ENCODE measurements at regions not wholly inside any gene's neighbourhood (a gene's known extent, or its start where the extent isn't known, plus 50 kb on each side); places are given as distances from the start of the nearest gene placed in this dataset.

DNA sequence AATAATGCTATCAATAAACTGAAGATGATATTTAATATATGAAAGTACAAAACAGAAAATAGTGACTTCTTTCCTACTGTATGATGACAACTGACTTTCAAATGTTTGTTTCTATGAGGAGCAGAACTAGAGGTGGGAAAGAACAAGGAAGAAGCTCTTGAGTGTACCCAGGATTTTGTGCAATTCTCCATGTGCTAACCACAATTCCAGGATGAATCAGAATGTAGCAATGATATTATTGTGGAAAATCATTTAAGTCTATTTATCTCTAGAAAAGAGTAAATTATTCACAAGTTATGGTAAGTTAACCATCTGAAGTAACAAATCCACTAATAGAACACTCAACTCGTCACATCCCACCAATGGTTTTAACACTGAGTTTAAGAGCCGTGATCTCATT is 324.1 kb upstream of the EMCN start:
- TF ChIP-seq POLR2A (IDR thresholded peaks at IDR 0.05) = no peak
- TF ChIP-seq, protein P1, sequence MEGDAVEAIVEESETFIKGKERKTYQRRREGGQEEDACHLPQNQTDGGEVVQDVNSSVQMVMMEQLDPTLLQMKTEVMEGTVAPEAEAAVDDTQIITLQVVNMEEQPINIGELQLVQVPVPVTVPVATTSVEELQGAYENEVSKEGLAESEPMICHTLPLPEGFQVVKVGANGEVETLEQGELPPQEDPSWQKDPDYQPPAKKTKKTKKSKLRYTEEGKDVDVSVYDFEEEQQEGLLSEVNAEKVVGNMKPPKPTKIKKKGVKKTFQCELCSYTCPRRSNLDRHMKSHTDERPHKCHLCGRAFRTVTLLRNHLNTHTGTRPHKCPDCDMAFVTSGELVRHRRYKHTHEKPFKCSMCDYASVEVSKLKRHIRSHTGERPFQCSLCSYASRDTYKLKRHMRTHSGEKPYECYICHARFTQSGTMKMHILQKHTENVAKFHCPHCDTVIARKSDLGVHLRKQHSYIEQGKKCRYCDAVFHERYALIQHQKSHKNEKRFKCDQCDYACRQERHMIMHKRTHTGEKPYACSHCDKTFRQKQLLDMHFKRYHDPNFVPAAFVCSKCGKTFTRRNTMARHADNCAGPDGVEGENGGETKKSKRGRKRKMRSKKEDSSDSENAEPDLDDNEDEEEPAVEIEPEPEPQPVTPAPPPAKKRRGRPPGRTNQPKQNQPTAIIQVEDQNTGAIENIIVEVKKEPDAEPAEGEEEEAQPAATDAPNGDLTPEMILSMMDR (IDR thresholded peaks at IDR 0.05 in 4 of 5, conservative IDR thresholded peaks at IDR 0.05 in 1 of 5) = no peak
- H3K27ac ChIP-seq = no peak overlapping the region
- in situ Hi-C loops (cut with MboI; ENCODE audit: low sequenced_read_pairs in 4 of 4) (no loop called here), intact Hi-C loops (cut with DNase I; ENCODE audit: low total_unique reads) (no loop called here)
- H3K9me3 ChIP-seq = no peaks in the 10 kb centered on the region
- no peaks in the 10 kb centered on the region for H3K27me3 ChIP-seq
- ATAC-seq (no peak), DNase-seq (no peak)
- H3K4me3 ChIP-seq = no peak overlapping the region
- no peaks in the 10 kb centered on the region for H3K4me1 ChIP-seq
- H3K36me3 ChIP-seq = no peaks in the 10 kb centered on the region

DNA sequence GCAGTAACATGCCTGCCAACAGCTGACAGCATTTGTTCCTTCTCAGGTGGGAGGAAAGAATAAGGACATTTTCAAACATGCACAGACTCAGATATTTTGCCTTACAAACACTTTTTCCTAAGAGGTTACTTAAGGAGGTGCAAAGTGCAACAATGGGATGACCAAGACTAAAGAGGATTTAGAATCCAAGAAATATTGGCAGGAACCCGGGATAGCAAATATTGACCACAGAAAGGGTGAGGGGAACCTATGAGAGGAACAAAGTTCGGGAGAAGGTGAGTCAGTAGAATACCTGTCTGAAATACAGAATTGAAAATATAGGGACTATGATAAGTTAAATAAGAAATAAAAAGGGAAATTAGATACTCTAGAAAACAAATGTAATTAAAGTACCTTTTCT is 321.9 kb upstream of the EMCN start:
- H3K9me3 ChIP-seq = no peaks in the 10 kb centered on the region
- no peaks in the 10 kb centered on the region for H3K4me1 ChIP-seq
- TF ChIP-seq, protein P1 (IDR thresholded peaks at IDR 0.05 in 4 of 5, conservative IDR thresholded peaks at IDR 0.05 in 1 of 5) = no peak
- no peak for TF ChIP-seq POLR2A (IDR thresholded peaks at IDR 0.05)
- ATAC-seq = no peak
- H3K36me3 ChIP-seq = no peaks in the 10 kb centered on the region
- no peak overlapping the region for H3K27ac ChIP-seq
- H3K27me3 ChIP-seq = no peaks in the 10 kb centered on the region
- in situ Hi-C loops (cut with MboI; ENCODE audit: low sequenced_read_pairs in 4 of 4) = no loop called here
- DNase-seq = no peak
- H3K4me3 ChIP-seq = no peak overlapping the region
- intact Hi-C loops (cut with DNase I; ENCODE audit: low total_unique reads) = no loop called here

GRCh38 chr4:100838286-100838685 is 320.5 kb upstream of the EMCN start:
- ATAC-seq = no peak
- DNase-seq = no peak
- Histone ChIP-seq H3K27me3 (no peaks in the 10 kb centered on the region), H3K9me3 (no peaks in the 10 kb centered on the region), H3K4me3 (no peak overlapping the region), H3K4me1 (no peaks in the 10 kb centered on the region), H3K27ac (no peak overlapping the region), H3K36me3 (no peaks in the 10 kb centered on the region)
- TF ChIP-seq POLR2A (IDR thresholded peaks at IDR 0.05) = no peak
- TF ChIP-seq, protein P1 (IDR thresholded peaks at IDR 0.05 in 4 of 5, conservative IDR thresholded peaks at IDR 0.05 in 1 of 5) = no peak
- in situ Hi-C loops (cut with MboI; ENCODE audit: low sequenced_read_pairs in 4 of 4) (no loop called here), intact Hi-C loops (cut with DNase I; ENCODE audit: low total_unique reads) (no loop called here)

DNA sequence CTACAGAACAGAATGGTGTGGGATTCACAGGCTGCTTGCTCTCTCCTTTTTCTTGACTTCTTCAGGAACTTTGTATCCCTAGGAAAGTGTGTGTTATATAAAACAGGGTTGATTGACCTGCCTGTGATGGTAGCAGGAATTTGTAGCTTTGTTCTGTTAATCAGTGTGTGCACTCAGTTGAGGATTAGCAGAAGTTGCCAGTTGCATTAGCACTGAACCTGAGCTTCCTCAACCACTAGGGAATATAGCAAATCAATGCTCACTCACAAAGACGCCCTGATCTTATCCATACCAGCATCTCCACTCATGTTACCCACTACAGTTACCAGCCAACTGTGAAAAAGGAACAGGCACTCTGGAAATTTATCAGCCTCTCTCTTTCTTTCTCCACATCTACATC is 319.1 kb upstream of the EMCN start:
- TF ChIP-seq, protein P1 (IDR thresholded peaks at IDR 0.05 in 4 of 5, conservative IDR thresholded peaks at IDR 0.05 in 1 of 5) = no peak
- no peak for TF ChIP-seq POLR2A (IDR thresholded peaks at IDR 0.05)
- ATAC-seq = no peak
- DNase-seq = no peak
- H3K36me3 ChIP-seq = no peaks in the 10 kb centered on the region
- H3K9me3 ChIP-seq = no peaks in the 10 kb centered on the region
- no peaks in the 10 kb centered on the region for H3K4me1 ChIP-seq
- intact Hi-C loops (cut with DNase I; ENCODE audit: low total_unique reads) (no loop called here), in situ Hi-C loops (cut with MboI; ENCODE audit: low sequenced_read_pairs in 4 of 4) (no loop called here)
- no peak overlapping the region for H3K27ac ChIP-seq
- no peaks in the 10 kb centered on the region for H3K27me3 ChIP-seq
- no peak overlapping the region for H3K4me3 ChIP-seq

- intact Hi-C loops (cut with DNase I; ENCODE audit: low total_unique reads) = no loop called here
- no peaks in the 10 kb centered on the region for H3K4me1 ChIP-seq
These were observed 316.8 kb upstream of the EMCN start for GRCh38 chr4:100834616-100835015.

More at GRCh38 chr4:100834616-100835015, 316.8 kb upstream of the EMCN start:
- DNase-seq = no peak
- no peak for ATAC-seq
- H3K27me3 ChIP-seq = no peaks in the 10 kb centered on the region
- no peaks in the 10 kb centered on the region for H3K9me3 ChIP-seq
- in situ Hi-C loops (cut with MboI; ENCODE audit: low sequenced_read_pairs in 4 of 4) = no loop called here
- H3K4me3 ChIP-seq = no peak overlapping the region
- TF ChIP-seq, protein P1 (IDR thresholded peaks at IDR 0.05 in 4 of 5, conservative IDR thresholded peaks at IDR 0.05 in 1 of 5) = no peak
- TF ChIP-seq POLR2A (IDR thresholded peaks at IDR 0.05) = no peak
- no peaks in the 10 kb centered on the region for H3K36me3 ChIP-seq
- H3K27ac ChIP-seq = no peak overlapping the region

All from gastrocnemius medialis (tissue), 4 donors.